HFFc6 (cell line): ENCODE measurements at regions not wholly inside any gene's neighbourhood (a gene's known extent, or its start where the extent isn't known, plus 50 kb on each side); places are given as distances from the start of the nearest gene placed in this dataset.
"Not testable (repeated sequence)": the region's sequence is repeated elsewhere in the genome, so short reads cannot be mapped to it uniquely, and the experiment has no call there.

Experiments used
- DNase-seq: peaks from one replicate; pipeline ENCODE4 v3.0.0-alpha.2; 2018
- H3K27ac Mint-ChIP-seq: 2 replicates; pipeline ENCODE4 v1.8.0; 2020; ENCODE audit warnings: mild to moderate bottlenecking, mixed read lengths
- H3K27me3 Mint-ChIP-seq: 2 replicates; pipeline ENCODE4 v1.8.0; 2021; ENCODE audit warnings: mild to moderate bottlenecking, moderate library complexity, mixed read lengths; ENCODE audit not compliant: insufficient read depth
- H3K36me3 Mint-ChIP-seq: 2 replicates; pipeline ENCODE4 v1.8.0; 2021; ENCODE audit warnings: low read depth, mixed read lengths
- H3K4me1 Mint-ChIP-seq: 2 replicates; pipeline ENCODE4 v1.8.0; 2020; ENCODE audit warnings: low read depth, mixed read lengths
- H3K4me3 Mint-ChIP-seq: 2 replicates; pipeline ENCODE4 v1.8.0; 2020; ENCODE audit warnings: mild to moderate bottlenecking, moderate library complexity, mixed read lengths
- H3K9me3 Mint-ChIP-seq: 2 replicates; pipeline ENCODE4 v1.8.0; 2020; ENCODE audit warnings: mild to moderate bottlenecking, mixed read lengths
- TF ChIP-seq, protein P1 (sequence below): fragments of 200-600 bp; sonication (generic); IDR thresholded peaks from 2 replicates; pipeline ENCODE4 v1.5.0; 2021; ENCODE audit warnings: antibody characterized with exemption, mild to moderate bottlenecking

DNA sequence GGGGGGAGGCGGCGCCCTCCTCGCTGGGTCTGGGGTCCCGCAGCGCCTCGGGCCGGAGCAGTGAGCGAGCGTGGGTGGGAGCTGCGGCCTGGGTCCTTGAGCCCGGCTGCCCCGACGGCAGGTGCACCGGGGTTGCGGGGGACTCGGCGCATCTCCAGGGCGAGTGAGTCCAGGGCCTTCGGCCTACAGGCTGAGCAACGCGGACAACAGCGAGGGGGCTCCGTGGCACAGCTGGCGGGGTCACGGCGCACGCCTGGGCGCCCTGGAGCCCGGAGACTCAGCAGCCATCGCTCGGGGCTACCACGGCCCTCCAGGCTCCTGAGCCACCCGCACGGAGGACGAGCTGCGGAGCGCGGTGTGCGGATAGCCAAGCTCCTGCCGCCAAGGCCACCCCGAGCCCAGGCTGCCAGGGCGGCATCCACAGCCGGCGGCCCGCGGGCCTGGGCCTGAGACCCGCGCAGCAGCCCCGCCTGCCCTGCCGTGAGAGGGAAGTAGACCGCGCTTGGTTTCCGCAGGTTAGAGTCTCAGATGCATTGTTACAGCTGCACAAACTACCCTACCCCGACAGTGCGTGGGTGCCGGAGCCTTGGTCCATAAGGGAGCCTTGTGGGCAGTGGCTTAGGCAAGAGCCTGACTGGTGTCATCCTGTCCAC, 253.9 kb upstream of the SGCG start:
- Mint-ChIP-seq H3K9me3 (peaks cover 4% of the 10 kb centered on the region; the same call in 1 of the 2 replicates), H3K27ac (no peak overlapping the region), H3K36me3 (no peaks in the 10 kb centered on the region), H3K4me1 (no peaks in the 10 kb centered on the region; the same call in 1 of the 2 replicates), H3K27me3 (no peaks in the 10 kb centered on the region; the same call in 1 of the 2 replicates), H3K4me3 (no peak overlapping the region; the same call in 1 of the 2 replicates)
- TF ChIP-seq, protein P1, sequence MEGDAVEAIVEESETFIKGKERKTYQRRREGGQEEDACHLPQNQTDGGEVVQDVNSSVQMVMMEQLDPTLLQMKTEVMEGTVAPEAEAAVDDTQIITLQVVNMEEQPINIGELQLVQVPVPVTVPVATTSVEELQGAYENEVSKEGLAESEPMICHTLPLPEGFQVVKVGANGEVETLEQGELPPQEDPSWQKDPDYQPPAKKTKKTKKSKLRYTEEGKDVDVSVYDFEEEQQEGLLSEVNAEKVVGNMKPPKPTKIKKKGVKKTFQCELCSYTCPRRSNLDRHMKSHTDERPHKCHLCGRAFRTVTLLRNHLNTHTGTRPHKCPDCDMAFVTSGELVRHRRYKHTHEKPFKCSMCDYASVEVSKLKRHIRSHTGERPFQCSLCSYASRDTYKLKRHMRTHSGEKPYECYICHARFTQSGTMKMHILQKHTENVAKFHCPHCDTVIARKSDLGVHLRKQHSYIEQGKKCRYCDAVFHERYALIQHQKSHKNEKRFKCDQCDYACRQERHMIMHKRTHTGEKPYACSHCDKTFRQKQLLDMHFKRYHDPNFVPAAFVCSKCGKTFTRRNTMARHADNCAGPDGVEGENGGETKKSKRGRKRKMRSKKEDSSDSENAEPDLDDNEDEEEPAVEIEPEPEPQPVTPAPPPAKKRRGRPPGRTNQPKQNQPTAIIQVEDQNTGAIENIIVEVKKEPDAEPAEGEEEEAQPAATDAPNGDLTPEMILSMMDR: no peak
- no peak for DNase-seq

DNA sequence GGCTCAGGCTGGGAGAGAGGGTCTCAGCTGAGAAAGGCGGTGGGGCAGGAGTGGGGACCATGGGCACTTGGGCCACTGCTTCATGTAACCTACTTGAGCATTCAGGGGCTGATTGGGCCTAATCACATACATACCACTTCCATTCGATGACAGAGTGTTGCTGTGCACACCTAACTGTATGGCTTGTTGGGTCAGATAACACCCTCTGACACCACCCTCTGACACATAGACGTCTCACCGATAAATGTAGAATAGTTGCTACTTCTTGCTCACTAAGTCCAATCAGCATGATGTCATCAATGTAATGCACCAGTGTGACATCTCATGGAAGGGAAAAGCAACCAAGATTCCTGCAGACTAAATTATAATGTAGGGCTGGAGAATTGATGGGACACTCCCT, 252.9 kb upstream of the SGCG start:
- DNase-seq, H3K9me3 Mint-ChIP-seq, H3K27me3 Mint-ChIP-seq, H3K4me3 Mint-ChIP-seq, H3K27ac Mint-ChIP-seq, H3K4me1 Mint-ChIP-seq, H3K36me3 Mint-ChIP-seq: not testable (repeated sequence)

DNA sequence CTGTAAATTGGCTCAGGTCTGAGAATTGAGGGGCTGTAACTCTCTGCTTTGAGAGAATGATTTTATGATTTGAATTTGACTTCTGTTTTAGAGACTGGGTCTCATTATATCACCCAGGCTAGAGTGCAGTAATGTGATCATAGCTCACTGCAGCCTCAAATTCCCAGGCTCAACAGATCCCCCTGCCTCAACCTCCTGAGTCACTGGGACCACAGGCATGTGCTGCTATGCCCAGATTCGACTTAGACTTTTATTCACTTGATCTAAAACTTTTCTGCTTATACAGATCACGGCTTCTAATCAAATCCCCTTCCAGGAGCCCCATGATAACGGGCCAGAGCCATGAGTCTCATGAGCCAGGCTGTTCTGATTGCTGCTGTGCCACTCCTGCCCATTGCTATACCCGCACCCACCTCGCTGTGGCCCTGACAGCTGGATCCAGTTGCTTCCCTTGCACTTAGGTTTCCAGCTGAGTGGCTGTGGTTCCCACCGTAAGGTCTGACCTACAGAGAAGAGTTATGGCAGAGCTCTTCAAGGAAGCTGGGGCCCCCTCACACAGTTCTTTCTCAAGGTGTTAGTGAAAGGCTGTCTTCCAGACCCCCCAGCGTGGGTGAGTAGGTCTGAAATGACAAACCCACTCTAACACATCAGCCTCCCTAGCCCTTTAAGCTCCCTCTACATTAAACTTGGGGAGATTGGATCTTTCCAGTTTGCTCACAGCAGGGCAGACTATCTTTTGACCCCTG, 251.2 kb upstream of the SGCG start:
- Mint-ChIP-seq H3K36me3 (no peaks in the 10 kb centered on the region), H3K27me3 (no peaks in the 10 kb centered on the region; the same call in 1 of the 2 replicates), H3K9me3 (peaks cover 4% of the 10 kb centered on the region; the same call in 1 of the 2 replicates), H3K4me1 (no peaks in the 10 kb centered on the region; the same call in 1 of the 2 replicates), H3K27ac (no peak overlapping the region), H3K4me3 (no peak overlapping the region)
- TF ChIP-seq, protein P1: no peak
- DNase-seq: no peak

DNA sequence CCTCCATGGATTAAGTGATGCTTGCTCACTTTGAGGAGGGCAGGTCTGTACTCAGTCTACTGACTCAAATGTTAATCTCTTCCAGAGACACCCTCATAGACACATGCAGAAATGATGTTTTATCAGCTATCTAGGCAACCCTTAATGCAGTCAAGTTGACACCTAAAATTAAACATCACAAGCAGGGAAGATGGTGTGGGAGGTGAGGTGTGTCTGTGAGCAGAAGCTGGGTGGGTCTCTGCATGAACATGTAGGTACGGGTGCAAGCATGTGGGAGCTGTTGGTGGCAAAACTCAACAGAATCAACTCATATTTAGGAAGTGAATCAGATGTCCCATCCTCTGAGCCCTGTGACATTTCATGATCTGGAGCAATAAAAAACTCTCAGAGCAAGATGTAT, 249.2 kb upstream of the SGCG start:
- no peak overlapping the region for H3K27ac Mint-ChIP-seq

DNA sequence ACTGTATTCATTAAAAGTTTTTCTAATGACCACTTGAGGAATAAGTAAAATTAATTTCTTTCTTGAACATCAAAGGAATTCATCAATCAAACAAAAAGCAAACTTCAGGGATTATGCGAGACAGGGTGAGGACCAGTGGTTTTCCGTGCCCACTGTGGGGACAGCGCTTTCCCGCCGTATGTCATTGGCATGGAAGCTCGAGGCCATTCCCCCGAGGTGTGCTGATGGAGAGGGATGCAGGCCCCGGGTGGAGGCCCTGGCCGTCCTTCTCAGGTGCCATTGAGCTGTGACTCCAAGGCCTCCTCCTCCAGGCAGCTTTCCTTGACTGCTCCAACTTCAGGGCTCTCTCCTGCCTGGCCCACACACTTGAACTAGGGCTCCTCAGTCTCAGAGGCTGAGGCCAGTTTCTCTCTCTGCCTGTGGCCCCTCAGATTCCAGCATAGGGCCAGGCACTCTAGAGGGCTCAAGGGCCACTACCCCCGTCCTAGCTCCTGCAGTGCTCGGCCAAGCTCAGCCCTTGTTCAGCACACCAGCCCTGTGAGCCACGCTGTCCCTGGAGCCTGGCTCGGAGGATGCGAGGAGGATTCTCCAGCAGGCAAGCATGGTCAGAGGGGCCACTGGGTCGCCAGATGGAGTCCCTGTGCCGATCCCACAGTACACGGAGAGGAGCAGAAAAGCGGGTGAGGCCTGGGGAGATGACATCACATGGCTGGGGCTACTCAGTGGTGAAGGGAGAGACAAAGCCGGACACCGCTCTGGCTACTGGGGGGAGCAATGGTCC, 248.0 kb upstream of the SGCG start:
- not testable (repeated sequence) for H3K27ac Mint-ChIP-seq, H3K27me3 Mint-ChIP-seq, H3K9me3 Mint-ChIP-seq, H3K4me1 Mint-ChIP-seq, H3K36me3 Mint-ChIP-seq, DNase-seq, H3K4me3 Mint-ChIP-seq

More for the DNA sequence above, 249.2 kb upstream of the SGCG start:
- H3K4me3 Mint-ChIP-seq: no peak overlapping the region
- DNase-seq: no peak
- TF ChIP-seq, protein P1: no peak
- H3K36me3 Mint-ChIP-seq: no peaks in the 10 kb centered on the region
- H3K9me3 Mint-ChIP-seq: peaks cover 4% of the 10 kb centered on the region; the same call in 1 of the 2 replicates
- no peaks in the 10 kb centered on the region; the same call in 1 of the 2 replicates for H3K27me3 Mint-ChIP-seq
- H3K4me1 Mint-ChIP-seq: no peaks in the 10 kb centered on the region

DNA sequence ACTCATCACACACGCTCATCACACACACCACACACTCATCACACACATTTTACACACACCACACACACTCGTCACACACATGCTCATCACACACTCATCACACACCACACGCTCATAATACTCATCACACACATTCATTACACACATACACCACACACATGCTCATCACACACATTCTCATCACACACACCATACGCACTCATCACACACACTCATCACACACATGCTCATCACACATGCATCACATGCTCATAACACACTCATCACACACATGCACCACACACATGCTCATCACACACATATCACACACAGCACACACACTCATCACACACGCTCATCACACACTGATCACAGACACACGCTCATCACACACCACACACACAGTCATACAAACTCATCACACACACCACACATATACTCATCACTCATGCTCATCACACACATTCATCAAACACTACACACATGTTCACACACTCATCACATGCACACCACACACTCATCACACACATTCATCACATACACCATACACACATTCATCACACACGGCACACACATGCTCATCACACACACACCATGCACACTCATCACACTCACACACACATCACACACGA, 247.1 kb upstream of the SGCG start:
- H3K4me3 Mint-ChIP-seq: no peak overlapping the region
- no peaks in the 10 kb centered on the region; the same call in 1 of the 2 replicates for H3K27me3 Mint-ChIP-seq
- no peak for DNase-seq
- H3K9me3 Mint-ChIP-seq: peaks cover 7% of the 10 kb centered on the region
- H3K36me3 Mint-ChIP-seq: no peaks in the 10 kb centered on the region
- no peak overlapping the region for H3K27ac Mint-ChIP-seq
- H3K4me1 Mint-ChIP-seq: no peaks in the 10 kb centered on the region
- TF ChIP-seq, protein P1: no peak
